ENCODE measurements at regions not wholly inside any gene's neighbourhood (a gene's known extent, or its start where the extent isn't known, plus 50 kb on each side); places are given as distances from the start of the nearest gene placed in this dataset.

- TF ChIP-seq ZNF282 (CRISPR knock-in tag; IDR thresholded peaks at IDR 0.05) = no peak
- TF ChIP-seq SIX5 (IDR thresholded peaks at IDR 0.05; ENCODE audit: borderline replicate concordance in 1 of 2, insufficient read depth in 1 of 2, low read depth in 1 of 2, low read length in 2 of 2) = no peak
- no peak for TF ChIP-seq CBX3 (IDR thresholded peaks at IDR 0.05; ENCODE audit: borderline replicate concordance in 1 of 2, low read length in 2 of 2)
- TF ChIP-seq CTCF (IDR thresholded peaks at IDR 0.05 in 2 of 3, conservative IDR thresholded peaks at IDR 0.05 in 1 of 3; ENCODE audit: insufficient read depth in 2 of 3, low read depth in 1 of 3, low read length in 3 of 3) = no peak
- TF ChIP-seq RFX5 (IDR thresholded peaks at IDR 0.05; ENCODE audit: low read depth, low read length) = no peak
- no peak for TF ChIP-seq CBFA2T3 (IDR thresholded peaks at IDR 0.05)
- no peak for TF ChIP-seq RBM22 (IDR thresholded peaks at IDR 0.05; ENCODE audit: low read depth, low read length, poor library complexity, severe bottlenecking)
- TF ChIP-seq ZNF830 (CRISPR knock-in tag; IDR thresholded peaks at IDR 0.05) = no peak
- TF ChIP-seq, protein P1, sequence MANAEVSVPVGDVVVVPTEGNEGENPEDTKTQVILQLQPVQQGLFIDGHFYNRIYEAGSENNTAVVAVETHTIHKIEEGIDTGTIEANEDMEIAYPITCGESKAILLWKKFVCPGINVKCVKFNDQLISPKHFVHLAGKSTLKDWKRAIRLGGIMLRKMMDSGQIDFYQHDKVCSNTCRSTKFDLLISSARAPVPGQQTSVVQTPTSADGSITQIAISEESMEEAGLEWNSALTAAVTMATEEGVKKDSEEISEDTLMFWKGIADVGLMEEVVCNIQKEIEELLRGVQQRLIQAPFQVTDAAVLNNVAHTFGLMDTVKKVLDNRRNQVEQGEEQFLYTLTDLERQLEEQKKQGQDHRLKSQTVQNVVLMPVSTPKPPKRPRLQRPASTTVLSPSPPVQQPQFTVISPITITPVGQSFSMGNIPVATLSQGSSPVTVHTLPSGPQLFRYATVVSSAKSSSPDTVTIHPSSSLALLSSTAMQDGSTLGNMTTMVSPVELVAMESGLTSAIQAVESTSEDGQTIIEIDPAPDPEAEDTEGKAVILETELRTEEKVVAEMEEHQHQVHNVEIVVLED (CRISPR knock-in tag; IDR thresholded peaks at IDR 0.05) = no peak
- TF ChIP-seq NCOR1 (IDR thresholded peaks at IDR 0.05) = no peak
- TF ChIP-seq MED1 (CRISPR knock-in tag; IDR thresholded peaks at IDR 0.05; ENCODE audit: borderline replicate concordance) = no peak
- no peak for TF ChIP-seq RAD21 (CRISPR knock-in tag; conservative IDR thresholded peaks at IDR 0.05 in 1 of 2, IDR thresholded peaks at IDR 0.05 in 1 of 2)
Observed at GRCh38 chr18:65623676-65624075, 127.1 kb upstream of the CDH7 start.

Data from K562 (cell line).